Urothelium cell line (cell line): ENCODE measurements at regions not wholly inside any gene's neighbourhood (a gene's known extent, or its start where the extent isn't known, plus 50 kb on each side); places are given as distances from the start of the nearest gene placed in this dataset.

Experiments used
- DNase-seq: peaks from one replicate; pipeline ENCODE4 v3.0.0; 2011; ENCODE audit warnings: low spot score, mixed read lengths
- FAIRE-seq: peaks from 2 replicates; lab custom pipeline; 2011; peaks lifted over from hg19 to GRCh38; lab: Jason Lieb, UNC

DNA sequence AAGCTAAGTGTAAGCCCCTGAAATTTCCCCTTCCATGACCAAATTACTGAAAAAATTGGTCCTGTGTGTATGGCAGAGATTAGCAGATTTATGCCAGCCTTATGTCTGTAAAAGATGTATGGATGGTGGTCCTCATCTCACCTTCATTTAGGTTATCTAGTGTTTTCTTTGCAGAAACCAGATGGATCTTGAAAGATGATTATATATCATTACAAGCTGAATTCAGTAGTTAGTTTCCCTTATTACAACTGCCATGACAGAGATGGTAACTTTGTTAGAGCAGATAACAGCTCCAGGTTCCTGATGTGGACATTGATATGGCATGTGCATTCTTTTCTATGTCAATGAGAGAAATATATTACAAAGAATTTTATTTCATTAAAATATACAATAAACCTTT, 1403.2 kb upstream of the CDH6 start:
- FAIRE-seq (no peak), DNase-seq (no peak)

DNA sequence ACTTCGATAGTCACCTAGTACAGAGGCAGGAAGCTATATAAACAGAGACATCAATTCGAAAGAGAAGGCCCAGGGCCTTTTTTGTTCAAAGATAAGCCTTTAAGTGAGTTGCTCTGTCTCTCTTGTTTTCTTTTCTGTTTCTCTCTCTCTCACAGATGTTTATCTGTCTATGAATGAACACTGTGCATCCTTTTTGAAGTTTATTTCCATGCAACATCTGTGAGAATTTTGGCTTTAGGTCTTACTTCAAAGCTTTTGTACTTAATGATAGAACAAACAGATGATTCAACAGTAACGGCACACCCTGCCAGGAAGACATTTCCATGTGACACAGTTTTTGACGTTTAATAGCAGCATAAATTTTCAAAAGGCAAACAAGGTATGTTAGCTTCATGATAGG, 1413.1 kb upstream of the CDH6 start:
- FAIRE-seq (no peak), DNase-seq (no peak)

DNA sequence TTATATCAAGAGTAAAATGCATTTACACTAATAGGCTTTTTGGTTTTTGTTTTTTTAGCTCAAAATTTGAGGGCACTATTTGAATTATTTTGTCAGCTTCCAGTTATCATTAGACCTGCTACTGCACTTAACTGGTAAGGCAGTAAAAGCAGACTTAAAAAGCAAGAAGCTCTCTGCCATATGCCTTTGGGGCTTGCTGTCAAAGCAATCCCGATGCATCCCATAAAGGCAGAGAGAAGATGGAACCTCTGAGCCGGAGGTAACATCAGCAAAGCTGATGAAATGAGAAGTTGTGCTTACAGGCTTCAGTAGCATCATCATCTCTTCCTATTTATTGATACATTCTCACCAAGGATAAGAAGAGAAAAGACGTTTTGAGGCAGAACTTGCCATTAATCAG, 1414.3 kb upstream of the CDH6 start:
- FAIRE-seq (no peak), DNase-seq (no peak)

GRCh38 chr5:29777373-29777772, 1416.1 kb upstream of the CDH6 start:
- no peak for DNase-seq
- FAIRE-seq, result no peak

DNA sequence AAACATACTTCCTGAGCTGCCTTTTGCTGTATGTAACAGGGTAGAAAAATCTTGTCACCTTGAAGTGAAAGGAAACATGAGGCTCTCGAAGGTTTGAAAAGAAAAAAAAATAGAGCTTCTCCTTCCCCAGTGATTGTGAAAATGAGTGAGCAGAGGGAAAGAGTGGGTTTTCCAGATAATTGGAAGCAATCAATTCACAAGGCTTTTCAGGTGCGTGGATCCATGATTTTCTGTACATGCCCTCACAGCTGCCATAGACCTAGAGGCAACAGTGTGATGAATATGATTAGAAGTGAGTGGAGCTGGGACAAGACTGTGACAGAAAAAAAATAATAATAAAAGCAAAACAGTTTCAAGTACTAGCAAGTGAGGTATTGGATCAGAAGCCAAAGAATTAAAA, 1422.5 kb upstream of the CDH6 start:
- no peak for FAIRE-seq
- DNase-seq, result no peak

DNA sequence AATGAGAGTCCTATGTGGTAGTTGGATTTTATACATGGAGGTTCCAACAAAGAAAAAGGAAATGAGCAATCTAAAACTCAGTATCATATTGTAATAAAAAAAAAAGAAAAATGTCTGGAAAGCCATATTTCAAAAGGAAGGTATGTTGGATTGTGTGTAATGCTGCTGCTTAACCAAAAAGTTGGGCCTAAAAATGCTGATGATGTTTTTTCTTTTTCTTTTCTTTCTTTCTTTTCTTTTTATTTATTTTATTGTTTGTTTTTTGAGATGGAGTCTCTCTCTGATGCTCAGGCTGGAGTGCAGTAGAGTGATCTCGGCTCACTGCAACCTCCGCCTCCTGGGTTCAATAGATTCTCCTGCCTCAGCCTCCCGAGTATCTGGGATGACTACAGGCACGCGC, 1424.0 kb upstream of the CDH6 start:
- FAIRE-seq (no peak), DNase-seq (no peak)

DNA sequence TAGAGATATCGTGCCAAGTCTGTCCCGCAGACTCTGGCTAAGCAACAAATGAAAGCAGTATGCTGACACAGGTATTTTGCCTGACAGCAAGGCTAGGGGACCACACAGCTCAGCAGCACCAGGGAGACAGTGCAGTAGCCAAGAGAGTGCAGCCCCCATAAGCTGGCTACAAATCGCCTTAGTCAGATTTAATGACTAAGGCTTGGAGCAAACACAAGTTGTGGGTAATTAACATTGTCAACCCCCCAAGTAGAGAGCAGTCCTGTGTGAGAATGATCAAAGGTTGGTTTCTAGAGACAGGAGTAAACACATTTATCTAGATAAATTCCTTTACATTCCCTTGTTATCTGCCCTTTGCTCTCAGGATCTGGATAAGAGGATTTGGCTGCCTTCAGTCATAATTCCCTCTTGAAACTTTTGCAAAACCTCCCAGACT, 1434.5 kb upstream of the CDH6 start:
- no peak for FAIRE-seq
- DNase-seq, result no peak

DNA sequence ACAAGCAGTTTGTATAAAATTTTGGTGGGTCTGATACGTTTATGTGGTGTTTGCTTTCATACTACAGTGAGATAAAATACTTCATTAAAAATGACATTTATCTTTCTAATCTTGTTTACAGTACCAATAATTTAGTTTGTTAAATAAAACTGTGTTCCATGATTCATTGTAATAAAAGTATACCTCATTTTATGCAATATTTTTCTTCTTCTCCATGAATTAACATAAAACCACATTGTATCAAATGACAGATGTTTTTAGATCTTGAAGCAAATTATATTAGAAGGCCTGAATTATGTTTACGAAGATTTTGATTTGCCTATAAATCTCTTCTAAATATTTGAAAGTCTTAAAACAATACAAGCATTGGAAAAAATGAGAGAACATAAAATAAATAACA, 1443.0 kb upstream of the CDH6 start:
- FAIRE-seq, result no peak
- DNase-seq, result no peak

DNA sequence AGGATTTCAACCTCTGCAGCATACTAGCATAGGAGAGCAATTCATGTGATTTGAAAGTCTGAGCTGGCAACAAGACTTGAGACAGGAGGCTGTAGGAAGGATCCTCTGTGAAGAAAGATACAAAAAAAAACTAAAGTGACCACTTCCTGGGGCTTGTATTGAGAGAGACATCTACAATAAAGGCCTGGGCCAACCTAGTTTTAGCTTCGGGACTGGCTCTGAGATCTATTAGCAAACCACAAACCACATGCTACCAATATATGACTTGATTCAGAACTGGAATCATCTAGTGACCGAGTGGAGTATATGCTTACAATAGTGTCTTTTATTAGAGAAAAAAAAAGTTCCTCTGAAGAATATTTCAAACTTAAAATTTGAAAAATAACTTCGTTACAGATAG, 1448.9 kb upstream of the CDH6 start:
- FAIRE-seq, result no peak
- no peak for DNase-seq

GRCh38 chr5:29720954-29721353, 1472.5 kb upstream of the CDH6 start:
- no peak for DNase-seq
- FAIRE-seq, result no peak

DNA sequence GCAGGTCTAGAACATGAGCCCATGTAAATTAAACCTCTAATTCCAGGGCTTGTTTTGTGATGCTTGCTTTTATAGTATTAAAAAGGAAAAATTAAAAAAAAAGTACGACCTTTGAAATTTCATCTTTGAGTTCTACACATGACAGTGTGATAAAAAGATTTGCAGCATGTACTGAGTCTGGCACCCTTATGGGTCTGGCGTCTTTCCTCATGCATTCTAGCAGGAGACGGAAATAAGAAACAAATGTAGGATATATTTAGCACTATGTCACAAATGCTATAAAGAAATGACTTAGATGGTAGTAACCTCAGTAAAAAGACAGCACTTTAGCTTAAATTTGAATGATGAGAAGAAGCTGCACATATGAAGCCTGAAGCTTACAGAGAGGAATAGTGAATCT, 1474.3 kb upstream of the CDH6 start:
- DNase-seq (no peak), FAIRE-seq (no peak)

GRCh38 chr5:29715167-29715566, 1478.3 kb upstream of the CDH6 start:
- FAIRE-seq, result no peak

GRCh38 chr5:29702875-29703274, 1490.6 kb upstream of the CDH6 start:
- FAIRE-seq, result no peak

More at GRCh38 chr5:29715167-29715566, 1478.3 kb upstream of the CDH6 start:
- no peak for DNase-seq

DNA sequence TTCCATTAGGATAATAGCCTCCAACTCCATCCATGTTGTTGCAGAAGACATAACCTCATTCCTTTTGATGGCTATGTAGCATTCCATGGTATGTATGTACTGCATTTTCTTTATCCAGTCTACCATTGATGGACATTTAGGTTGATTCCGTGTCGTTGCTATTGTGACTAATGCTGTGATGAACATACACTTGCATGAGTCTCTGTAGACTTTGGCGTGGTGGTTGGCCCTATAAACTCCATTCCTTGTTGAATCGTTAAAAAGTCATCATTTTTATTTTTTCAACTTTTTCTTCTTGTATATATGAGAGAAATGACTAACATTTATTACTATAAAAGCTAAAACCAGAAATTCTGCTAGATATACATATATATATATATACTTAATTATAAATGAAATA, 1491.9 kb upstream of the CDH6 start:
- DNase-seq (no peak), FAIRE-seq (no peak)

More at GRCh38 chr5:29702875-29703274, 1490.6 kb upstream of the CDH6 start:
- DNase-seq, result no peak

- FAIRE-seq, result peak; percentile 93
Observed at GRCh38 chr5:29697785-29698414, 1495.6 kb upstream of the CDH6 start.

DNA sequence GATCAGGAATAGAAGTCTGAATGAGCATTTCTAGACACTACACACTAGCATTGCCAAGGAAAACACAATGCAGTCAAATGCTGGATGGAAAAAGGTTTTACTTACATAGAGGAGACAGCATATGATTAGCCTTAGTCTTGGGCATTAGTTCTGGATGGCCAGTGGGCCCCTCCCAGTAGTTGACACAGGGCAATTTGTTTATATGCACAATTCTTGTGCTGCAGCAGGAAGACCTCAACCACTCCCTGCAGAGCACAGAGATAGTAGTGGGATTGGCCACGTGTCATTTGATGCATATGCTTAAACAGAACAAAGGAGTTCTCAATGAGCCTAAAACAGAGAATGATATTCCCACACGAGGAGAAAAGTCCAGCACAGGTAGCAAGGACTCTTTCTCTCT, 1496.2 kb upstream of the CDH6 start:
- DNase-seq, result no peak
- peak; percentile 56 for FAIRE-seq

More at GRCh38 chr5:29697785-29698414, 1495.6 kb upstream of the CDH6 start:
- DNase-seq, result peak; percentile 39

GRCh38 chr5:29672678-29673077, 1520.8 kb upstream of the CDH6 start:
- no peak for DNase-seq
- no peak for FAIRE-seq

DNA sequence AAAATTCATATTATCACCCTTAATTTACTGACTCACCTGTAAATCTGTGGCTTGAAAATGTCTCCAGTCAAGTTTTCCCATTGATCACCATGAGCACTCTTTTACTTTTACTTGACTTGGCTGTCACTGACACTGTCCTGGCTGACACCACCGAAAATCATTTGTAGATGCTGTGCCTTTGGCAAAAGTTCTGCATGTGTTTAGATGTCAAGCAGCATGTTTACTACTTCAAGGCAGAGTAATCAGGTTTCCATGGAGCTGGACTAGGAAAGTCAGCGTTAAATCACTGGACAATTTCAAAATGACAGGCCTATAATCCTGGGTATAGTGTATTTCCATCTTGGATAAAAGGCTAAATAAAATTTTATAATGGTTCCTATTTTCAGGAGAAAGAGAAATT, 1530.6 kb upstream of the CDH6 start:
- DNase-seq (no peak), FAIRE-seq (no peak)

DNA sequence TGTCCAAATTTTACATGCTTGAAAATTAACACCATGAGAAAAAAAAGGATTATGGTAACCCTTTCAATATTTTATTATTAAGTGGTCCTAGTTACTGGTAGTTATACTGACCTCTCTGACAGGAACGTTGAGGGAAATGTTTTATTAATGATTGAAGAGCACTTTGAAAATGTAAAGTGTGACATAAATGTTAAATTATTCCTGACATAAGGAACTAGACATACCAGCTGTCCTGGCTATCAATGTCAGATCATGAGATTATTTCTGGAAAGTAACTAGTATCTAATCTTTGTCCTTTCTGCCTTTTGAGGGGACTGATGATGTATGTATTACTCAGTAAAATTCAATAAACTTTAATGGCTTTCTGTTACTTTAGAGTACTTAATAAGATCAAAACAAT, 1538.5 kb upstream of the CDH6 start:
- DNase-seq (no peak), FAIRE-seq (no peak)

GRCh38 chr5:29649321-29649720, 1544.2 kb upstream of the CDH6 start:
- FAIRE-seq (no peak), DNase-seq (no peak)

GRCh38 chr5:29642601-29643000, 1550.9 kb upstream of the CDH6 start:
- DNase-seq (no peak), FAIRE-seq (no peak)

GRCh38 chr5:29614206-29614605, 1579.3 kb upstream of the CDH6 start:
- FAIRE-seq (no peak), DNase-seq (no peak)

DNA sequence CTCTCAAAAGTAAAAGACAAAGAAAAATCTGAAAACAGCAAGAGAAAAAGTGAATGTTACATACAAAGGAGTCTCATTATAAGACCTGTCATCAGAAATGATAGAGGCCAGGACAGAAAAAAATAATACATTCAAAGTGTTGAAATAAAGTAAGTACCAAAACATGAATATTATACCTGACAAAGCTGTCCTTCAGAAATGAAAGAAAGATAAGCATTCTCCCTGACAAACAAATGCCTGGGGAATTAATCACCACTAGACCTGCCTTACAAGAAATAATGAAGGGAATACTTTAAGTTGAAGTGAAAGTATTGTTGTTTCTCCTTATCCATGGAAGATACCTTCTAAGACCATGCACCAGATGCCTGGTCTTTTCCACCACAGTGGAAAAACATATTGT, 1605.2 kb upstream of the CDH6 start:
- no peak for FAIRE-seq
- no peak for DNase-seq
